ENCODE measurements at regions not wholly inside any gene's neighbourhood (a gene's known extent, or its start where the extent isn't known, plus 50 kb on each side); places are given as distances from the start of the nearest gene placed in this dataset.

- WGBS, 3 donors, result 86 to 87% (median 87%) methylated on average over 3 of the region's 3 CpGs
- Histone ChIP-seq H3K27me3 (no peaks in the 10 kb centered on the region), H3K27ac (no peak overlapping the region), H3K36me3 (no peaks in the 10 kb centered on the region), H3K4me1 (ENCODE audit: insufficient read depth) (no peaks in the 10 kb centered on the region), H3K9me3 (no peaks in the 10 kb centered on the region), H3K4me3 (no peak overlapping the region)
- TF ChIP-seq EP300 (IDR thresholded peaks at IDR 0.05), result no peak
- no peak for TF ChIP-seq POLR2A (IDR thresholded peaks at IDR 0.05)
- no peak for TF ChIP-seq CTCF (IDR thresholded peaks at IDR 0.05)
- no peak for DNase-seq
- intact Hi-C loops (cut with DNase I), result no loop called here
Observed at GRCh38 chr7:84582747-84583146, 388.2 kb upstream of the SEMA3A start.

- Histone ChIP-seq H3K36me3 (no peaks in the 10 kb centered on the region), H3K27me3 (no peaks in the 10 kb centered on the region), H3K4me3 (no peak overlapping the region), H3K4me1 (ENCODE audit: insufficient read depth) (no peaks in the 10 kb centered on the region), H3K27ac (no peak overlapping the region), H3K9me3 (no peaks in the 10 kb centered on the region)
- TF ChIP-seq POLR2A (IDR thresholded peaks at IDR 0.05) (no peak), CTCF (IDR thresholded peaks at IDR 0.05) (no peak), EP300 (IDR thresholded peaks at IDR 0.05) (no peak)
- WGBS, 3 donors, result 85 to 91% (median 90%) methylated on average over 3 of the region's 3 CpGs
- intact Hi-C loops (cut with DNase I), result no loop called here
- DNase-seq, result no peak
Observed at GRCh38 chr7:84578825-84579224, 384.2 kb upstream of the SEMA3A start.

GRCh38 chr7:84568781-84569180 is 374.2 kb upstream of the SEMA3A start:
- 67 to 81% (median 73%) methylated on average over 3 of the region's 3 CpGs for WGBS, 3 donors
- no peak for TF ChIP-seq CTCF (IDR thresholded peaks at IDR 0.05)
- no peak for TF ChIP-seq EP300 (IDR thresholded peaks at IDR 0.05)
- TF ChIP-seq POLR2A (IDR thresholded peaks at IDR 0.05), result no peak
- Histone ChIP-seq H3K36me3 (no peaks in the 10 kb centered on the region), H3K27ac (no peak overlapping the region), H3K27me3 (no peaks in the 10 kb centered on the region), H3K9me3 (no peaks in the 10 kb centered on the region), H3K4me3 (no peak overlapping the region), H3K4me1 (ENCODE audit: insufficient read depth) (no peaks in the 10 kb centered on the region)
- intact Hi-C loops (cut with DNase I), result no loop called here
- DNase-seq, result no peak

- H3K27me3 ChIP-seq, result no peaks in the 10 kb centered on the region
- TF ChIP-seq POLR2A (IDR thresholded peaks at IDR 0.05) (no peak), CTCF (IDR thresholded peaks at IDR 0.05) (no peak), EP300 (IDR thresholded peaks at IDR 0.05) (no peak)
- WGBS, 3 donors, result 55 to 76% (median 70%) methylated on average over 2 of the region's 2 CpGs
- H3K9me3 ChIP-seq, result no peaks in the 10 kb centered on the region
- no peak overlapping the region for H3K27ac ChIP-seq
- no peak overlapping the region for H3K4me3 ChIP-seq
- no peak for DNase-seq
- intact Hi-C loops (cut with DNase I), result no loop called here
- no peaks in the 10 kb centered on the region for H3K36me3 ChIP-seq
- no peaks in the 10 kb centered on the region for H3K4me1 ChIP-seq (ENCODE audit: insufficient read depth)
Observed at GRCh38 chr7:84565345-84566074, 370.9 kb upstream of the SEMA3A start.

All from ovary (tissue), 7 donors.